ENCODE measurements at regions not wholly inside any gene's neighbourhood (a gene's known extent, or its start where the extent isn't known, plus 50 kb on each side); places are given as distances from the start of the nearest gene placed in this dataset.

- TF ChIP-seq GLIS3 (CRISPR knock-in tag; IDR thresholded peaks at IDR 0.05), result no peak
- TF ChIP-seq RARB (CRISPR knock-in tag; IDR thresholded peaks at IDR 0.05), result no peak
- TF ChIP-seq, protein P1, sequence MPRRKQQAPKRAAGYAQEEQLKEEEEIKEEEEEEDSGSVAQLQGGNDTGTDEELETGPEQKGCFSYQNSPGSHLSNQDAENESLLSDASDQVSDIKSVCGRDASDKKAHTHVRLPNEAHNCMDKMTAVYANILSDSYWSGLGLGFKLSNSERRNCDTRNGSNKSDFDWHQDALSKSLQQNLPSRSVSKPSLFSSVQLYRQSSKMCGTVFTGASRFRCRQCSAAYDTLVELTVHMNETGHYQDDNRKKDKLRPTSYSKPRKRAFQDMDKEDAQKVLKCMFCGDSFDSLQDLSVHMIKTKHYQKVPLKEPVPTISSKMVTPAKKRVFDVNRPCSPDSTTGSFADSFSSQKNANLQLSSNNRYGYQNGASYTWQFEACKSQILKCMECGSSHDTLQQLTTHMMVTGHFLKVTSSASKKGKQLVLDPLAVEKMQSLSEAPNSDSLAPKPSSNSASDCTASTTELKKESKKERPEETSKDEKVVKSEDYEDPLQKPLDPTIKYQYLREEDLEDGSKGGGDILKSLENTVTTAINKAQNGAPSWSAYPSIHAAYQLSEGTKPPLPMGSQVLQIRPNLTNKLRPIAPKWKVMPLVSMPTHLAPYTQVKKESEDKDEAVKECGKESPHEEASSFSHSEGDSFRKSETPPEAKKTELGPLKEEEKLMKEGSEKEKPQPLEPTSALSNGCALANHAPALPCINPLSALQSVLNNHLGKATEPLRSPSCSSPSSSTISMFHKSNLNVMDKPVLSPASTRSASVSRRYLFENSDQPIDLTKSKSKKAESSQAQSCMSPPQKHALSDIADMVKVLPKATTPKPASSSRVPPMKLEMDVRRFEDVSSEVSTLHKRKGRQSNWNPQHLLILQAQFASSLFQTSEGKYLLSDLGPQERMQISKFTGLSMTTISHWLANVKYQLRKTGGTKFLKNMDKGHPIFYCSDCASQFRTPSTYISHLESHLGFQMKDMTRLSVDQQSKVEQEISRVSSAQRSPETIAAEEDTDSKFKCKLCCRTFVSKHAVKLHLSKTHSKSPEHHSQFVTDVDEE (CRISPR knock-in tag; IDR thresholded peaks at IDR 0.05), result no peak
- TF ChIP-seq, protein P2, sequence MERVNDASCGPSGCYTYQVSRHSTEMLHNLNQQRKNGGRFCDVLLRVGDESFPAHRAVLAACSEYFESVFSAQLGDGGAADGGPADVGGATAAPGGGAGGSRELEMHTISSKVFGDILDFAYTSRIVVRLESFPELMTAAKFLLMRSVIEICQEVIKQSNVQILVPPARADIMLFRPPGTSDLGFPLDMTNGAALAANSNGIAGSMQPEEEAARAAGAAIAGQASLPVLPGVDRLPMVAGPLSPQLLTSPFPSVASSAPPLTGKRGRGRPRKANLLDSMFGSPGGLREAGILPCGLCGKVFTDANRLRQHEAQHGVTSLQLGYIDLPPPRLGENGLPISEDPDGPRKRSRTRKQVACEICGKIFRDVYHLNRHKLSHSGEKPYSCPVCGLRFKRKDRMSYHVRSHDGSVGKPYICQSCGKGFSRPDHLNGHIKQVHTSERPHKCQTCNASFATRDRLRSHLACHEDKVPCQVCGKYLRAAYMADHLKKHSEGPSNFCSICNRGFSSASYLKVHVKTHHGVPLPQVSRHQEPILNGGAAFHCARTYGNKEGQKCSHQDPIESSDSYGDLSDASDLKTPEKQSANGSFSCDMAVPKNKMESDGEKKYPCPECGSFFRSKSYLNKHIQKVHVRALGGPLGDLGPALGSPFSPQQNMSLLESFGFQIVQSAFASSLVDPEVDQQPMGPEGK (CRISPR knock-in tag; IDR thresholded peaks at IDR 0.05; ENCODE audit: borderline replicate concordance), result no peak
Observed at GRCh38 chr6:128667339-128667858, 147.0 kb upstream of the PTPRK start.

All from SK-N-SH treated with all-trans-retinoic acid at 6 μM for 48 hours (cell line).